H1 (cell line): ENCODE measurements at regions not wholly inside any gene's neighbourhood (a gene's known extent, or its start where the extent isn't known, plus 50 kb on each side); places are given as distances from the start of the nearest gene placed in this dataset.

Experiments used
- CTCF ChIA-PET: fragments of 300-600 bp; sonication (Branson Sonifier 250); formaldehyde crosslinking; loops from one replicate; lab custom pipeline; 2021; ENCODE audit not compliant: partially characterized antibody; lab: Charles Lee
- POLR2A ChIA-PET: fragments of 300-600 bp; sonication (Branson Sonifier 250); formaldehyde crosslinking; loops from one replicate; lab custom pipeline; 2021; ENCODE audit warnings: inconsistent platforms; ENCODE audit not compliant: partially characterized antibody; lab: Charles Lee
- DNase-seq, 2 experiments: peaks; one replicate each; pipeline versions ENCODE4 v3.0.0 to v3.0.0-alpha.2; 2010 to 2022; ENCODE audit warnings: low spot score in 2 of 2, low read depth in 1 of 2, mixed read lengths in 1 of 2
- FAIRE-seq: peaks from 2 replicates; lab custom pipeline; 2011; peaks lifted over from hg19 to GRCh38; lab: Jason Lieb, UNC
- H2AFZ ChIP-seq: 2 replicates; pipeline ENCODE4 v1.8.1; 2012; ENCODE audit warnings: low read length, inconsistent platforms
- H2AK5ac ChIP-seq: 2 replicates; pipeline ENCODE4 v1.6.1; 2013; ENCODE audit warnings: low read depth, low read length
- H2BK120ac ChIP-seq: replicated peaks from 2 replicates; pipeline ENCODE3; 2013; ENCODE audit warnings: low read depth, low read length, inconsistent platforms
- H2BK12ac ChIP-seq: 2 replicates; pipeline ENCODE4 v1.6.1; 2013; ENCODE audit warnings: low read depth, low read length
- H2BK15ac ChIP-seq: 2 replicates; pipeline ENCODE4 v1.6.1; 2013; ENCODE audit warnings: low read length
- H2BK20ac ChIP-seq: 2 replicates; pipeline ENCODE4 v1.6.1; 2013; ENCODE audit warnings: low read length
- H2BK5ac ChIP-seq: 2 replicates; pipeline ENCODE4 v1.6.1; 2013; ENCODE audit warnings: low read depth, low read length
- H3K14ac ChIP-seq: 2 replicates; pipeline ENCODE4 v1.6.1; 2013; ENCODE audit warnings: inconsistent platforms; ENCODE audit not compliant: insufficient read length
- H3K18ac ChIP-seq: 2 replicates; pipeline ENCODE4 v1.6.1; 2013; ENCODE audit warnings: low read length; ENCODE audit errors: extremely low read depth
- H3K23ac ChIP-seq: 2 replicates; pipeline ENCODE4 v1.6.1; 2013; ENCODE audit warnings: inconsistent platforms; ENCODE audit not compliant: insufficient read length
- H3K23me2 ChIP-seq: 2 replicates; pipeline ENCODE4 v1.6.1; 2013; ENCODE audit warnings: low read depth, low read length
- H3K27ac ChIP-seq: 2 replicates; pipeline ENCODE4 v1.6.1; 2011; ENCODE audit warnings: low read depth, low read length, inconsistent platforms
- H3K27me3 ChIP-seq, 4 experiments: replicated peaks in 1 of 4; 1 replicate in 1 of 4; 2 replicates in 3 of 4; pipeline versions ENCODE4 v1.6.1 to v1.8.1; 2011 to 2013; ENCODE audit warnings: low read length in 3 of 4, mild to moderate bottlenecking in 3 of 4, inconsistent platforms in 2 of 4, mixed read lengths in 2 of 4, moderate library complexity in 1 of 4; ENCODE audit not compliant: control insufficient read depth in 3 of 4, insufficient read depth in 3 of 4; ENCODE audit errors: extremely low read depth in 1 of 4
- H3K36me3 ChIP-seq, 4 experiments: 2 replicates each; pipeline versions ENCODE4 v1.6.1 to v1.8.1; 2011 to 2013; ENCODE audit warnings: mild to moderate bottlenecking in 4 of 4, low read length in 3 of 4, moderate library complexity in 2 of 4, control low read depth in 1 of 4, inconsistent platforms in 1 of 4; ENCODE audit not compliant: insufficient read depth in 4 of 4, control insufficient read depth in 2 of 4
- H3K4ac ChIP-seq: replicated peaks from 2 replicates; pipeline ENCODE3; 2013; ENCODE audit warnings: low read length, low read depth, mixed read lengths, inconsistent platforms; ENCODE audit not compliant: insufficient read length
- H3K4me1 ChIP-seq, 4 experiments: replicated peaks in 1 of 4; 1 replicate in 1 of 4; 2 replicates in 3 of 4; pipeline versions ENCODE4 v1.6.1 to v1.8.1; 2011 to 2013; ENCODE audit warnings: low read length in 3 of 4, inconsistent platforms in 2 of 4, mixed read lengths in 1 of 4; ENCODE audit not compliant: insufficient read depth in 4 of 4, control insufficient read depth in 3 of 4
- H3K4me2 ChIP-seq, 2 experiments: 2 replicates each; pipeline versions ENCODE4 v1.6.1 to v1.8.1; 2011 to 2013; ENCODE audit warnings: low read depth in 2 of 2, low read length in 2 of 2, control low read depth in 1 of 2, inconsistent platforms in 1 of 2, mild to moderate bottlenecking in 1 of 2; ENCODE audit not compliant: insufficient read depth in 1 of 2
- H3K4me3 ChIP-seq, 4 experiments: fragments of 200-600, 300-600 bp in 1 of 4; sonication (generic), shearing (Covaris generic), sonication (Bioruptor Twin) in 1 of 4; 2 replicates each; pipeline versions ENCODE4 v1.5.1 to v1.8.1; 2011 to 2016; ENCODE audit warnings: low read length in 4 of 4, low read depth in 3 of 4, control low read depth in 2 of 4, inconsistent platforms in 2 of 4, mild to moderate bottlenecking in 2 of 4, mixed read lengths in 1 of 4, moderate library complexity in 1 of 4; ENCODE audit not compliant: insufficient read depth in 2 of 4; ENCODE audit errors: extremely low read depth in 1 of 4
- H3K56ac ChIP-seq: replicated peaks from 2 replicates; pipeline ENCODE3; 2013; ENCODE audit warnings: low read depth, mild to moderate bottlenecking, mixed read lengths, low read length, inconsistent platforms; ENCODE audit not compliant: insufficient read length
- H3K79me1 ChIP-seq: 2 replicates; pipeline ENCODE4 v1.6.1; 2013; ENCODE audit warnings: low read depth, low read length, control low read depth
- H3K79me2 ChIP-seq, 2 experiments: 2 replicates each; pipeline versions ENCODE4 v1.6.1 to v1.8.1; 2012 to 2013; ENCODE audit warnings: low read length in 2 of 2, mild to moderate bottlenecking in 2 of 2, inconsistent platforms in 1 of 2; ENCODE audit not compliant: insufficient read depth in 2 of 2, control insufficient read depth in 1 of 2
- H3K9ac ChIP-seq, 4 experiments: replicated peaks in 1 of 4; 1 replicate in 1 of 4; 2 replicates in 3 of 4; pipeline versions ENCODE4 v1.6.1 to v1.8.1; 2011 to 2013; ENCODE audit warnings: low read depth in 3 of 4, low read length in 3 of 4, control low read depth in 2 of 4, mild to moderate bottlenecking in 2 of 4, moderate library complexity in 2 of 4, inconsistent platforms in 1 of 4; ENCODE audit errors: extremely low read depth in 1 of 4
- H3K9me3 ChIP-seq, 2 experiments: 2 replicates each; pipeline versions ENCODE4 v1.6.1 to v1.8.1; 2012 to 2013; ENCODE audit warnings: mild to moderate bottlenecking in 2 of 2, moderate library complexity in 2 of 2, control low read depth in 1 of 2, inconsistent platforms in 1 of 2, low read depth in 1 of 2, low read length in 1 of 2, mixed read lengths in 1 of 2; ENCODE audit not compliant: insufficient read depth in 2 of 2
- H4K20me1 ChIP-seq, 2 experiments: replicated peaks in 1 of 2; 2 replicates each; pipeline versions ENCODE3 to v1.8.1; 2011 to 2013; ENCODE audit warnings: inconsistent platforms in 2 of 2, low read length in 2 of 2, mild to moderate bottlenecking in 1 of 2; ENCODE audit not compliant: insufficient read depth in 2 of 2, control insufficient read depth in 1 of 2
- H4K5ac ChIP-seq: 2 replicates; pipeline ENCODE4 v1.6.1; 2013; ENCODE audit warnings: low read length, low read depth, mixed read lengths, inconsistent platforms; ENCODE audit not compliant: insufficient read length
- H4K8ac ChIP-seq: 2 replicates; pipeline ENCODE4 v1.8.0; 2013; ENCODE audit warnings: mild to moderate bottlenecking, moderate library complexity, low read length, inconsistent platforms; ENCODE audit not compliant: insufficient read depth; ENCODE audit errors: extremely low read depth
- H4K91ac ChIP-seq: replicated peaks from 2 replicates; pipeline ENCODE3; 2013; ENCODE audit warnings: low read length, mixed read lengths, inconsistent platforms; ENCODE audit not compliant: insufficient read length
- EZH2 ChIP-seq: fragments of 200-600 bp; sonication (generic); IDR thresholded peaks from 2 replicates; pipeline ENCODE4 v1.7.1; 2012; ENCODE audit warnings: low read depth, mild to moderate bottlenecking, moderate library complexity, low read length, inconsistent platforms; ENCODE audit not compliant: severe bottlenecking
- GTF2F1 ChIP-seq: IDR thresholded peaks from 2 replicates; pipeline ENCODE4 v1.6.1; 2012; ENCODE audit warnings: low read depth, low read length, improper control_type of control experiment, borderline replicate concordance
- NANOG ChIP-seq: IDR thresholded peaks from 2 replicates; pipeline ENCODE4 v1.6.1; 2011; ENCODE audit warnings: low read length, low read depth, mild to moderate bottlenecking, inconsistent platforms; ENCODE audit not compliant: insufficient read depth, poor library complexity, severe bottlenecking
- TBP ChIP-seq: IDR thresholded peaks from 2 replicates; pipeline ENCODE4 v1.6.1; 2011; ENCODE audit warnings: low read depth, low read length, improper control_type of control experiment
- WGBS, 2 experiments: shearing (Covaris generic) in 1 of 2; methylation state at CpG; one replicate each; pipeline versions ENCODE4 v1.1.6 to v1.1.7; 2013 to 2015; ENCODE audit warnings: low lambda C conversion rate in 2 of 2, mixed read lengths in 2 of 2, inconsistent platforms in 1 of 2, low coverage in 1 of 2, missing lambda C conversion rate in 1 of 2; ENCODE audit not compliant: insufficient replicate concordance in 2 of 2, insufficient coverage in 1 of 2, insufficient read length in 1 of 2; ENCODE audit errors: extremely low coverage in 1 of 2, missing lambda C conversion rate in 1 of 2; 5-methylcytosine and 5-hydroxymethylcytosine counted together

DNA sequence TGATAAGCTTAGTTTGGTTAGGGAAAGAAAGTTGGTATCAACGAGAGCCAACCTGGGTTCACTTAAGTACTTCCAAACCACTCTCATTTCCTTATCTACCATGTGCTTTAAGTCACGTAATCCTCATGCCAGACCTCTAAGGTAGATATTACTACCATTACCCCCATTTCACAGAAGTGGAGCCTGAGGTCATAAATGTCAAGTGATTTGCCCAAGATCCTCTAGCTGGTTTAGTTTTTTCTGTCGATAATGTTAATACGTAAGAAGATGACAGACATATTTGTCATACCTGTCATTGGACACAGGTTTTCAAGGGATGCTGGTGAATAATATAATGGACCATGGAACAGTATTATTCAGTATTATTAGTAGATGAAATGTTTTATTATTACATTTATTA is 197.4 kb upstream of the MKLN1 start:
- Histone ChIP-seq H3K23ac (no peak overlapping the region), H2BK20ac (no peak overlapping the region), H3K4me3 (no peak overlapping the region), H2BK5ac (no peak overlapping the region), H2BK12ac (no peak overlapping the region), H4K8ac (no peak overlapping the region), H3K79me1 (no peaks in the 10 kb centered on the region; the same call in 1 of the 2 replicates), H3K79me2 (no peaks in the 10 kb centered on the region), H3K9ac (no peak overlapping the region), H2BK120ac (no peak overlapping the region), H3K36me3 (no peaks in the 10 kb centered on the region), H4K91ac (no peak overlapping the region), H4K20me1 (no peaks in the 10 kb centered on the region), H3K23me2 (no peaks in the 10 kb centered on the region), H3K14ac (no peak overlapping the region), H3K4ac (no peak overlapping the region), H3K27me3 (no peaks in the 10 kb centered on the region), H3K4me2 (no peak overlapping the region), H3K4me1 (no peaks in the 10 kb centered on the region), H3K9me3 (no peaks in the 10 kb centered on the region)
- POLR2A ChIA-PET = no interaction called here
- CTCF ChIA-PET = interaction anchor here (0.9 to 2.0 kb wide), 3 partner anchors 9 to 182 kb away, joined by 3 to 6 read pairs (median 5); no protein-coding TSS in a partner anchor
- WGBS, 2 experiments = 69% methylated on average over 4 of the region's 4 CpGs; no CpG with 5 or more reads in 1 of the 2 experiments
- FAIRE-seq (no peak), DNase-seq (no peak)
- no peak for TF ChIP-seq NANOG
- TF ChIP-seq EZH2 = no peak
- no peak for TF ChIP-seq GTF2F1
- no peak for TF ChIP-seq TBP
- TF ChIP-seq, all 59 proteins: peak for 0
- Histone ChIP-seq H2AK5ac (no peak overlapping the region), H3K56ac (no peak overlapping the region), H2AFZ (no peak overlapping the region), H2BK15ac (no peak overlapping the region), H4K5ac (no peak overlapping the region), H3K27ac (no peak overlapping the region), H3K18ac (no peak overlapping the region)
